ENCODE measurements at regions not wholly inside any gene's neighbourhood (a gene's known extent, or its start where the extent isn't known, plus 50 kb on each side); places are given as distances from the start of the nearest gene placed in this dataset.

- ATAC-seq (no peak), DNase-seq (ENCODE audit: low spot score in 2 of 2) (no peak)
- Mint-ChIP-seq H3K4me3 (no peak overlapping the region), H3K27ac (no peak overlapping the region), H3K36me3 (no peaks in the 10 kb centered on the region), H3K9me3 (no peaks in the 10 kb centered on the region), H3K4me1 (no peaks in the 10 kb centered on the region)
Measured at GRCh38 chrX:23589496-23589895, 77.8 kb upstream of the PRDX4 start.

DNA sequence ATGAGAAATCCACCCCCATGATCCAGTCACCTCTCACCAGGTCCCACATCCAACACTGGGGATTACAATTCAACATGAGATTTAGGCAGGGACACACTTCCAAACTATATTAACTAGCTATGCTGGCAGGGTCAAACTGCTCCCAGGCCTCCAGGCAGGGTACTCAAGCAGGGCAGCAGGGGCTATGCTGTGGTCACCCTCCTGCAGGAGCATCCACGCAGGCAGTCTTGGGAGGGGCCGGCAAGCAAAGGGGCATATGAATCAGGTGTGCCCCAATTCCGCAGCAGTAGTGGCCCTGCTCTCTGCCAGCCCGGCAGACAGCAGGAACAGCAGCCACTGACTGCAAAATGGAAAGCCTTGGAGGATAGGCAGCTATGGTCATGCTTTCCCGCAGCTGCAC lies 74.6 kb upstream of the PRDX4 start:
- H3K27ac Mint-ChIP-seq = no peak overlapping the region
- no peak for ATAC-seq
- H3K4me1 Mint-ChIP-seq = no peaks in the 10 kb centered on the region
- H3K4me3 Mint-ChIP-seq = no peak overlapping the region
- no peaks in the 10 kb centered on the region for H3K9me3 Mint-ChIP-seq
- DNase-seq (ENCODE audit: low spot score in 2 of 2) = no peak
- no peaks in the 10 kb centered on the region for H3K36me3 Mint-ChIP-seq

DNA sequence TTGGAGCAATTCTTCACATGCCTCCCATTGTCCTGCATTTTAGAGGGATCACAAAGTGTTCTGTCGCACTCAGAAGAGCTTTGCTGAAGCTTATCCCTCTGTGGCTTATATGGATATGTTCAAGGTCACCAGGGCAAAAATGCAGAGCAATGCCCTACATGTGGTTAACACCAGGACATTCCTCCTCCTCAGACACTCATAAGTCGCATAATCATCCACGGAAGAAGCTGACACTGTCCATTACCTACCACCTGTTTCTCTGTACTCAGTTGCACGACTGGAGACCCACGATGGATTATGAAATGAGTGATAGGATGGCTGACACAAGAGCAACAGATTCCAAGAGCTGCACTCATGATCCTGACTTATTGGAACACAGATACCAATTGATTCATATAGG lies 68.7 kb upstream of the PRDX4 start:
- Mint-ChIP-seq H3K4me3 (no peak overlapping the region), H3K27ac (no peak overlapping the region), H3K9me3 (no peaks in the 10 kb centered on the region), H3K4me1 (no peaks in the 10 kb centered on the region), H3K36me3 (no peaks in the 10 kb centered on the region)
- ATAC-seq (no peak), DNase-seq (ENCODE audit: low spot score in 2 of 2) (no peak)

DNA sequence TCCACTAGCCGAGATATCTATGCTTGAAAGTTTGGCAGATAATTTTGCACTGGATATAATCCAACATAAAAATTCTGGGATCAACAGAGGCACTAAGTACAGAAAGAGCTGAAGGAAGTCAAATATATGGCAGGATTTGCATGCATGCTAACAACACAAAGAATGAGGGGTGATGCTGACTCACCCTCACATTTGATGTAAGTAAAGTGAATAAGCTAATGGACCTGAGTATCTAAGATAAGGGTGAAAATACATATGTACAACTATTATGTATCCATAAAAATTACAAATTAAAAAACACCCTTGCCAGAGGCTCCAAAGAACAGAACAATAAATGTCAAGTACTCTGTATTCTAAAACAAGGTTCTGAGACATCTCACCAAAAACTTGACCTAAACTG lies 63.8 kb upstream of the PRDX4 start:
- DNase-seq (ENCODE audit: low spot score in 2 of 2) (no peak), ATAC-seq (no peak)
- no peaks in the 10 kb centered on the region for H3K4me1 Mint-ChIP-seq
- H3K9me3 Mint-ChIP-seq = no peaks in the 10 kb centered on the region
- no peak overlapping the region for H3K4me3 Mint-ChIP-seq
- H3K27ac Mint-ChIP-seq = no peak overlapping the region
- H3K36me3 Mint-ChIP-seq = no peaks in the 10 kb centered on the region

GRCh38 chrX:23610495-23610894 lies 56.8 kb upstream of the PRDX4 start:
- no peaks in the 10 kb centered on the region for H3K4me1 Mint-ChIP-seq
- H3K36me3 Mint-ChIP-seq = no peaks in the 10 kb centered on the region
- no peak overlapping the region for H3K4me3 Mint-ChIP-seq
- ATAC-seq = no peak
- no peak overlapping the region for H3K27ac Mint-ChIP-seq
- no peaks in the 10 kb centered on the region for H3K9me3 Mint-ChIP-seq
- DNase-seq (ENCODE audit: low spot score in 2 of 2) = no peak

- H3K4me3 Mint-ChIP-seq = no peak overlapping the region
- H3K9me3 Mint-ChIP-seq = no peaks in the 10 kb centered on the region
- no peak overlapping the region for H3K27ac Mint-ChIP-seq
- no peak for ATAC-seq
- no peak for DNase-seq (ENCODE audit: low spot score in 2 of 2)
- H3K4me1 Mint-ChIP-seq = no peaks in the 10 kb centered on the region
- H3K36me3 Mint-ChIP-seq = no peaks in the 10 kb centered on the region
Measured at GRCh38 chrX:23612846-23613245, 54.4 kb upstream of the PRDX4 start.

GRCh38 chrX:23616361-23616760 lies 50.9 kb upstream of the PRDX4 start:
- no peak for DNase-seq (ENCODE audit: low spot score in 2 of 2)

More at GRCh38 chrX:23616361-23616760, 50.9 kb upstream of the PRDX4 start:
- H3K36me3 Mint-ChIP-seq = no peaks in the 10 kb centered on the region
- H3K9me3 Mint-ChIP-seq = no peaks in the 10 kb centered on the region
- no peak overlapping the region for H3K4me3 Mint-ChIP-seq
- H3K4me1 Mint-ChIP-seq = no peaks in the 10 kb centered on the region
- no peak overlapping the region for H3K27ac Mint-ChIP-seq
- ATAC-seq = no peak
